SHP77 treated with DMSO at 0.1 percent for 48 hours (cell line): ENCODE measurements at regions not wholly inside any gene's neighbourhood (a gene's known extent, or its start where the extent isn't known, plus 50 kb on each side); places are given as distances from the start of the nearest gene placed in this dataset.
A peak's percentile ranks its signal among the peaks of the same experiment; 100 is the strongest.

ENCODE experiments used
- DNase-seq: peaks from one replicate; lab custom pipeline; 2025; lab: John Stamatoyannopoulos, UW

GRCh38 chr1:116819081-116819480 is 64.9 kb downstream of the CD2 start:
- DNase-seq: no peak

- peak; percentile 93 for DNase-seq
These were observed 66.1 kb downstream of the CD2 start for GRCh38 chr1:116820369-116820768.

- DNase-seq: no peak
These were observed 67.5 kb downstream of the CD2 start for GRCh38 chr1:116821763-116822162.

- peak; percentile 60 for DNase-seq
These were observed 70.5 kb downstream of the CD2 start for GRCh38 chr1:116824631-116825206.

GRCh38 chr1:116825207-116825719 is 71.0 kb downstream of the CD2 start:
- peak; percentile 90 for DNase-seq

- peak; percentile 96 for DNase-seq
These were observed 71.6 kb downstream of the CD2 start for GRCh38 chr1:116825720-116826438.

- peak; percentile 10 for DNase-seq
These were observed 72.8 kb downstream of the CD2 start for GRCh38 chr1:116826818-116827606.

GRCh38 chr1:116827607-116828105 is 73.4 kb downstream of the CD2 start:
- no peak for DNase-seq

GRCh38 chr1:116832308-116832931 is 77.3 kb upstream of the PTGFRN start:
- no peak for DNase-seq

GRCh38 chr1:116832932-116833578 is 76.7 kb upstream of the PTGFRN start:
- DNase-seq: no peak

- DNase-seq: no peak
These were observed 76.0 kb upstream of the PTGFRN start for GRCh38 chr1:116833718-116834117.

GRCh38 chr1:116834595-116834994 is 75.1 kb upstream of the PTGFRN start:
- DNase-seq: no peak

GRCh38 chr1:116835161-116835560 is 74.6 kb upstream of the PTGFRN start:
- no peak for DNase-seq

- no peak for DNase-seq
These were observed 73.6 kb upstream of the PTGFRN start for GRCh38 chr1:116836099-116836498.

- no peak for DNase-seq
These were observed 68.0 kb upstream of the PTGFRN start for GRCh38 chr1:116841569-116842344.

- no peak for DNase-seq
These were observed 67.1 kb upstream of the PTGFRN start for GRCh38 chr1:116842654-116843053.

GRCh38 chr1:116844775-116845174 is 64.9 kb upstream of the PTGFRN start:
- DNase-seq: no peak

- DNase-seq: no peak
These were observed 62.5 kb upstream of the PTGFRN start for GRCh38 chr1:116847190-116847589.

- DNase-seq: no peak
These were observed 61.8 kb upstream of the PTGFRN start for GRCh38 chr1:116847688-116848531.

- no peak for DNase-seq
These were observed 59.3 kb upstream of the PTGFRN start for GRCh38 chr1:116850436-116850835.
